ENCODE measurements at regions not wholly inside any gene's neighbourhood (a gene's known extent, or its start where the extent isn't known, plus 50 kb on each side); places are given as distances from the start of the nearest gene placed in this dataset.
"Not testable (repeated sequence)": the region's sequence is repeated elsewhere in the genome, so short reads cannot be mapped to it uniquely, and the experiment has no call there.

DNA sequence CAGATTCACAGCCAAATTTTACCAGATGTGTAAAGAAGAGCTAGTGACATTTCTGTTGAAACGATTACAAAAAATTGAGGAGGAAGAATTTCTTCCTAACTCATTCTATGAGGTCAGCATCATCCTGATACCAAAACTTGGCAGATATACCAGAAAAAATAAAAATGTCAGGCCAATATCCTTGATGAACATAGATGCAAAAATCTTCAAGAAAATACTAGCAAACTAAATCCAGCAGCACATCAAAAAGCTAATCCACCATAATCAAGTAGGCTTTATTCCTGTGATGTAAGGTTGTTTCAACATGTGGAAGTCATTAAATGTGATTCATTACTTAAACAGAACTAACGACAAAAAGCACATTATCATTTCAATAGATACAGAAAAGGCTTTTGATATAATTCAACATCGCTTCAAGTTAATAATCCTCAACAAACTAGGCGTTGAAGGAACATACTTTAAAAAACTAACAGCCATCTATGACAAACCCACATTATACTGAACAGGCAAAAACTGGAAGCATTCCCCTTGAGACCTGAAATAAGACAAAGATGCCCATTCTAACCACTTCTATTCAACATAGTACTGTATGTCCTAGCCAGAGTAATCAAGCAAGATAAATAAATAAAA lies 807.7 kb upstream of the ZWINT start:
- no peak for DNase-seq (ENCODE audit: low spot score)

DNA sequence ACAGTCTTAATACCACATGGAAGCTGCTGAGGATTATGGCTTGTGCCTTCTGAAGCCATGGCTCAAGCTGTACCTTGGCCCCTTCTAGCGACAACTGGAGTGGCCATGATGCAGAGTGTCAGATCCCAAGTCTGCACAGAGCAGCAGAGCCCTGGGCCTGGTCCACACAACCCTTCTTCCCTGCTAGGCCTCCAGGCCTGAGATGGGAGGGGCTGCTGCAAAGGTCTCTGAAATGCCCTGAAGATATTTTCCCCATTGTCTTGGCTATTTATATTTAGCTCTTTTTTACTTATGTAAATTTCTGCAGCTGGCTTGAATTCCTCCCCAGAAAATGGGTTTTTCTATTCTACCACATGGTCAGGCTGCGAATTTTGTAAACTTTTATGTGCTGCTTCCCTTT lies 804.6 kb upstream of the ZWINT start:
- no peak for DNase-seq (ENCODE audit: low spot score)

DNA sequence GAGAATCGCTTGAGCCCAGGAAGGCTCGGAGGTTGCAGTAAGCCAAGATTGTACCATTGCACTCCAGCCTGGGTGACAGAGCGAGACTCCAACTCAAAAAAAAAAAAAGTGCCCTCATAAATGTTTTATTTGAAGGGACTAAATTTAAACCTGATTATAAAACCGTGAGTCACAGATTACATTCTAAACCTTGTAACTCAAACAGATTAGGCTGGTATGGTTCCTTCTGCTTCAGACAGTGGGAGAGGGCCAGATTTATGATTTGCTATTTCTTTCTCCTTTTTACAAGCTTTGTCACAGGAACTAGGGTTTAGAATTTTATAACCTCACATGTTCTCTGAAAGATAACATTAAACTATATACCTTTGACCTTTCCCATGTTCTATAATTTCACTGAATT lies 801.2 kb upstream of the ZWINT start:
- no peak for DNase-seq (ENCODE audit: low spot score)

DNA sequence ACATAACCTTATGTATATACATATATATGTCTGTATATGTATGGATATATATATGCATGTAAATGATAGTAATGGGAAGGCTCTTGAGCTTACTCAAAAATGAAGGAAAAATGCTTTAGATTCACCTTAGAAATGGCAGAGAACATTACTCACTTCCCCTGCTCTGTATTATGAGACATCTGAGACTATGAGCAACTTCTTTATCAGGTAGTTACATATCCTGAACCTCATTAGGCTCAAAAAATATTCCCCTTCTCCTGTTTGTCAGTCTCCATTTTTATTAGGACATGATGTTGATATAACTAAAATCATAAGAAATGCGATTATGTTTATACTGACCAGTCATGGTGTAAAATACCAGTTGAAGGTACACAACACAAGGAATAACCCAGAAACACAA lies 800.1 kb upstream of the ZWINT start:
- DNase-seq (ENCODE audit: low spot score) = no peak

DNA sequence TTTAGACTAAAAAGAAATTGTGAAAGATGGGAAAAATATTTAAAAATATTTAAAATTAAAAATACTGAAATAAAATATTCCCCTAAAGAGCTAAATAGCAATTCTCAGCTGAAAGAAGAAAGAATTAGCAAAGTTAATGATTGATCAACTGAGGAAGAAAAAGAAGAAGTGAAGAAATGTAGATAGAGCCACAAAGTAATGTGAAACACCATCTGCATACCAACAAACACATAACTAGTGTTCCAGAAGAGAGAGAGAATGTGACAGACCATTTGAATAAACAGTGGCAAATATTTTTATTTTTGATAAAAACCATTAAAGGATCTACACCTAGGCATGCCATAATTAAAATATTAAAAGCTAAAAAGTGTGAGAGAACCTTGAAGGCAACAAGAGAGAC lies 784.5 kb upstream of the ZWINT start:
- no peak for DNase-seq (ENCODE audit: low spot score)

DNA sequence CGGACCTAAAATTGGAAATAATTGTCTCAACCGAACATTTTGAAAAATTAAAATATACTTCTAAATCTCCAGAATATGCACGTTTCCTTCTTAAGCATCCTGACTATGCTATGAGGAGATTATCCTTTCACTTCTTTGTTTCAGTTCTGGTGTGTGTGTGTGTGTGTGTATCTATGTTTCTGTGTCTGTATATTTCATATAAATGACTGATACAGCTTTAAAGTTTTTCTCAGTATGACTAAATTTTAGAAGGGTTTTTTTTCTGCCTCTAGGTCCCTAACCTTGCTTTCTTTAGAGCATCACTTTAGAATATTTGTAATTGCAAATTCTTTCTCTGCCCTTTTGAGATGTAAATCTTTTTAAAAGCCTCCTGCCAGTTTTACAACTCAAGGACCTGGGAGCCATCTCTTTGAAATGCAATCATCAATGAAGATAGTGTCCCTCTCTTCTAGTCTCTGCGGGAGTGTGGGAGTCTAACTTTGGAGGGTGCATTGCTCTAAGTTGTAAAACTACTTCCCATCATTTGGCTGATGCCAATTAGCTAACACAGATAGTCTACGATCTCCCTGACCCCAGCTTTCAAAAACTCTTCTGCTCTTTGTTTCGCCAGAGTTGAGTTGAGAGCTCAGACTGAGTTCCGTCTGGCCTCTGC lies 782.0 kb upstream of the ZWINT start:
- no peak for DNase-seq (ENCODE audit: low spot score)

DNA sequence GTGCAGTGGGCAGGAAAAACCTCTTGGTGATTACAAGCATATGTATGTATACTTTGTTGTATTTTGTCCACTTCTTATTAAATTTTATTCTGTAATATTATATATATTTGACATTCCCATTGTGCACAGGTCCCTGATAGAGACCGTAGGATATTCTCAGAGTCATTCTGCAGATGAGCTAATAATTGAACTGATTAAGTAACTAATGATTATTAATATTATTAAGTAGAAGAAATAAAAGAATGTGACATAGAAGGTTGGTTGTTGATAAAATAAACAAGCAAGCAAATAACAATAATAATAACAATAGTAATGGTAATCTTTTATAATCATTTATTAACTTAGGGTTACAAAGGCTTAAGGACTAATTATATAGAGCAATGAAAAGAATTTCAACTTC lies 780.6 kb upstream of the ZWINT start:
- DNase-seq (ENCODE audit: low spot score) = no peak

DNA sequence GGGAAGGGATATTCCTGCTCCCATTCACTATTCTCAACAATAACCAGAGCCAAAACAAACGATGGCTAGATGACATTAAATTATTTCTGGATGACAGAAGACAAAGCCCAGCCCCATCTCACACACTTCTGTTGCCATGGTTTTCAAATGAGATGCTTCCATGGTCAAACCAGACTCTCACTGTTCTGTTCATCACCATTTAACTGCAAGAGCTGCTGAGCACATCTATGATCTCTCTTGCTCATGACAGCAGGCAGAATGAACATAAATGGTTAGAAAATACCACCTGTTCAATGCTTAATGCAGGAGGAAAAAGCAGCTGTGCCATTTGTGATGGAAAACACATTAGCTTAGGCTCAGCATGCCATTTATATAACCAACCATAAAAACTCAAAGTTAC lies 758.6 kb upstream of the ZWINT start:
- DNase-seq (ENCODE audit: low spot score) = no peak

DNA sequence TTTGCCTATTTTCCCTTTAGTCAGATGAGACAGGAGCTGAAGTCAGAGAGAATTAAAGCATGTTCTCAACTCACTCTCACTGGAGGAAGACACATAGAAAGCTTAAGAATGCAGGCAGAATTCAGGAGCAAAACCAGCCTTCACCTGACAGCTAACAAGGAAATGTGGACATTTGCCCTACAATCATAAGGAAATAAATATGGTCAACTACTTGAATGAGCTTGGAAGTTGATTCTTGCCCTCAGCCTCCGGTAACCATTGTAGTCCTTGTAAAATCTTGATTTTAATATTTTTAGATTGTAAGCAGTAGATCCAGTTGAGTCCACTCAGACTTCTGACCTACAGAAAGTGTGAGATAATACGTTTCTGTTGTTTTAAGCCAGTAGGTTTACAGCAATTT lies 752.5 kb upstream of the ZWINT start:
- DNase-seq (ENCODE audit: low spot score) = no peak

DNA sequence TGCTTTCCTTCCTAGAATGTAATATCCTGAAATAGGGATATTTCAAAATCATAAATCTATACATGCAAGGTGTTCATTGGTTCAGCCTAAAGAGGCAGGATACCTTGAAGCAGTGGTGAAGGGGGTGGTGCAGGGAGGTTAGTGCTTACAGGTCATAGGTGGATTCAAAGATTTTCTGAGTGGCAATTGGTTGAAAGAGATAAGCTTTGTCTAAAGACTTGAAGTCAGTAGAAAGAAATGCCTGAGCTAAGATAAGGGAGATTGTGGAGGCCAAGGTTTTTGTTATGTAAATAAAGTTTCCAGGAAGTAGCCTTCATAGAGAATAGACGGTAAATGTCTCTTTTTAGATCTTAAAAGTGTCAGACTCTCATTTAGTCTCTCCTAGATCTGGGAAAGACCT lies 741.2 kb upstream of the ZWINT start:
- no peak for DNase-seq (ENCODE audit: low spot score)

DNA sequence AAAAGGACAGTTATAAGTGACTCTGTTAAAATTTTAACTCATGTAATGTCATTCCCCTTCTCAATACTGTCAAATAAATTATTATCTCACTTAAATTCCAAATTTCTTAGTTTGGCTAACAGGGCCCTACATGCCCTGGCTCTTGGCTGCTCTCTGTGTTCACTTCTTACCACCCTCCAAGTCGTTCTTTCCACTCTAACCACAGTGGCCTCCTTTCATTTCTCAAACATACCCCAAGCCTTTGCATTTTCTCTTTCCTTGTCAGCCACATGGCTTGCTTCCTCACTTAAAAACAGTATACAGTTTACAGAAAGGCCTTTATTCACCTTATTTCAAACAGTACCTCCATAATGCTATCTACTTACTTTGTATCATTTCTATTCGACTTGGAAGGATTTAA lies 737.1 kb upstream of the ZWINT start:
- DNase-seq (ENCODE audit: low spot score) = no peak

DNA sequence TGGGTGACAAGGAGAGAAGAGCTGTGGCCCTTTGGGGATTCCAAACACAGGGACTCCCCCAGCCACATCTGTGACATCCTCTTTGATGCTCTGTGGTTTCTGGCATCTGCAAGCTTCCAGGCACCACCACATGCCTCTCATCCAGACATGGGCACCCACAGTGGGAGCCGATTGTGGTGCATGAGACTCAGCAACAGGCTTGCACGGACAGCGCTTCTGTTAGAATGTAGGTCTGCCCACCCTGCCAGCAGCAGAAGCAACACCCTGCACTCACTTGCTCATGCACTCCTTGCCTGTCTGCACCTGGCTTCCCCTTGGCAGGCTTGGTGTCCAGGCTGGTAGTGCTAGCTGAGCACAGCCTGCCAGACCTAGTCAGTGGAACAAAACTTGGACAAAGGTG lies 735.0 kb upstream of the ZWINT start:
- no peak for DNase-seq (ENCODE audit: low spot score)

DNA sequence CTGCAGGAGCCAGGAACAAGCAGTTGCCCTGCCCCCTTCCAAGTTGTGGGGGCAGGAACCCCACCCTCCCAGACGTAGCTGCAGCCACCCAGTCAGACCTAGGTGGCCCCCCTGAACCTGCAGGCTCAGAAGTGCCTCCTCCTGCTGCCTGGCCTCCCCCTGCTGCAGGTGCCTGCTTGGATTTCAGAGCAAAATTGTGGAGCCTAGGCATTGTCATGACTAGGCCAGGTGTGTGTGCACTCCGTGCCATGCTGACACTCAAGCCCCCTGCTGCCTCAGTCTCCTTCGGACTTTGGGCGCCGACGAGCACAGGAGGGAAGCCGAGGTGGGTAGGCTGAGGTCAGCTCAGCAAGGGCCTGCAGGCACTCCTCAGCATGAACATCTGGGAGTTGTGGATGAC lies 733.9 kb upstream of the ZWINT start:
- no peak for DNase-seq (ENCODE audit: low spot score)

DNA sequence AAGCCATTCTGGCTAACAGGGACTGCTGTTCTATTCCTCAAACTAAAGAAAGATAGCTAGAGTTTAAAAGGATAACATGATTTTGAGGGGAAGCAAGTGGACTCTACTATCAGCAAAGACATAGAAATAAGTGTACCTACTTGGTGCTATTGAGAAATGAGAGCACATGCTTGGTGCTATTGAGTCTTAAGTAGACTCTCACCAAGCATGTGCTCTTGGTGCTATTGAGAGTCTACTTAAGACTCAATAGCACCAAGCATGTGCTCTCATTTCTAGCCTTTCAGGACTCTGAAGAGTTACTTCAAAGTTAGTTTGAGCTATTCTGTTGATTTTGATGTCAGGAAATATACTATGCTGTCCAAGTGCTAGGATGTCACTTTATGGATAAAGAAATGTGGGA lies 733.0 kb upstream of the ZWINT start:
- no peak for DNase-seq (ENCODE audit: low spot score)

DNA sequence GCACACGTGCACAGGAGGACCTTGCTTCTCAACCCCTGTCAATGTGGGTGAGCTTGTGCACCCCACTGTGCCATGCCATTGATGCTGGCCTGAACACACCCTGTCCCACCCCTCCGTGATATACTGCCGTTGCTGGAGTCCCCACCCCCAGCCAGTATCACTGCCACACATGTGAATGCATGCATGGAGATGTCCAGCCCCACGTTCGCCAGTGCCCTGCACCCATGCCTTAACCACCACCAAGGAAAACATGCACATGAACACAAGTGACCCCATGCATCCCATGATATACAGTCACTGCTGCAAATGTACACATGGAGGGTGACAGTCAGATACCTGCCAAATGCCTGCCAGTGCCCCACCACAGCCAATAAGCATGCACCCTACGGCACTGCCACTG lies 692.5 kb upstream of the ZWINT start:
- DNase-seq (ENCODE audit: low spot score) = no peak

DNA sequence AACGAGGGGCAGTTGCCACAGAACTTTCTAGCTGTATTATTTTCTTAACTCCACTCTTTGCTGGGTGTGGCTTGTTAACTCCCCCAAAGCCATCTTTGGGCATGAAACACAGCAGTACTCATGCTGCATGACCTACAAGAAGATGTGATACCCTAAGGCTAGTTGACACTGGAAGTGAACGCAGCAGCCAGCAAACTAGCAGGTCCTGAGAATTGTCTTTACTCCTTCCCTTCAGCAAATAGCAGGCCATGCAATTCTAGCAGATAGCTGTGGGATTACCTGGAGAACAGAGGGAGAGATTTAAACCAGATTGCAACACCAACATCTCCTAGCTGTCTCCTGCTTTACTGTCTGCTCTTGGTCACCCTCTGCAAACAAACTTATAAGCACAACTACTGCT lies 688.0 kb upstream of the ZWINT start:
- no peak for DNase-seq (ENCODE audit: low spot score)

DNA sequence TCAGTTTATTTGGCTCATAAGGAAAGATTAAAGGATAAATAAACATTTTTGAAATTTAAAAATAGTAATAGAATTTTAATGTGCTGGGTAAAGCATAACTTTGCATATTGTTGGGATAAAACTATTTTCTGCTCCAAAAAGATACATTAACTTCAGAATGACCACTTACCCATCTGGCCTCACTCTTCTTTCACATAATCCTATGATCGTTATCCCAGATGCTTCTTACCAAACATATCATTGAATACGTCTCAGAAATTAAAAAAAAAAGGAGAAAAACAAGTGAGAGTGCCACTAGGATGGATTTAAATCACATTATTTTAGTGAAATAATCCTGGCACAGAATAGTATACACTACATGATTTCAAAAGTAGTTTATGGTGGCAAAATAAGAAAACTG lies 677.5 kb upstream of the ZWINT start:
- no peak for DNase-seq (ENCODE audit: low spot score)

DNA sequence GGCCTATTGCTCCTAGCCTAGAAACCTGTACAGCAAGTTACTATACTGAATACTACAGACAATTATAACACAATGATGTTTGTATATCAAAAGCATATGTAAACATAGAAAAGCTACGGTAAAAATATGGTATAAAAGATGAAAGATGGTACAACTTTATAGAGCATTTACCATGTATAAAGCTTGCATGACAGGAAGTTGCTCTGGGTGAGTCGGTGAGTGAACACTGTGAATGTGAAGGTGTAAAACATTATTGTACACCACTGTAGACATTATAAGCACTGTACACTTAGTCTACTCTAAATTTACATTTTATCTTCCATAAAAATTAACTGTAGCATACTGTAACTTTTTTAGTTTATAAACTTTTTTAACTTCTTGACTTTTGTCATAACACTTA lies 674.3 kb upstream of the ZWINT start:
- DNase-seq (ENCODE audit: low spot score) = no peak

DNA sequence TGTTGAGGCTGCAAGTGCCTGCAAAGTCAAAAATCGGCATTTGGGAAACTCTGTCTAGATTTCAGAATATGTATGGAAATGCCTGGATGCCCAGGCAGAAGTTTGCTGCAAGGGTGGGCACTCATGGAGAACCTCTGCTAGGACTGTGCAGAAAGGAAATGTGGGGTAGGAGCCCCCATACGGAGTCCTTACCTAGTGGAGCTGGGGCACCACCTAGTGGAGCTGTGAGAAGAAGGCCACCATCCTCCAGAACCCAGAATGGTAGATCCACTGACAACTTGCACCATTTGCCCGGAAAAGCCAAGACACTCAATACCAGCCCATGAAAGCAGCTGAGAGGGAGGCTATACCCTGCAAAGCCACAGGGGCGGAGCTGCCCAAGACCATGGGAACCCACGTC lies 671.2 kb upstream of the ZWINT start:
- DNase-seq (ENCODE audit: low spot score) = not testable (repeated sequence)

DNA sequence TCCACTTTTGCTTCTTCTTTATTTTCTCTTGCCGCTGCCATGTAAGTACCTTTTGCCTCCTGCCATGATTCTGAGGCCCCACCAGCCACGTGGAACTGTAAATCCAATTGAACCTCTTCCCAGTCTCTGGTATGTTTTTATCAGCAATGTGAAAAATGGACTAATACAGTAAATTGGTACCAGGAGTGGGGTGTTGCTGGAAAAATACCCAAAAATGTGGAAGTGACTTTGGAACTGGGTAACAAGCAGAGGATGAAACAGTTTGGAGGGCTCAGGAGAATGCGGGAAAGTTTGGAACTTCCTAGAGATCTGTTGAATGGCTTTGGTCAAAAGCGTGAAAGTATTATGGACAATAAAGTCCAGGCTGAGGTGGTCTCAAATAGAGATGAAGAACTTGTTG lies 670.3 kb upstream of the ZWINT start:
- DNase-seq (ENCODE audit: low spot score) = no peak

DNA sequence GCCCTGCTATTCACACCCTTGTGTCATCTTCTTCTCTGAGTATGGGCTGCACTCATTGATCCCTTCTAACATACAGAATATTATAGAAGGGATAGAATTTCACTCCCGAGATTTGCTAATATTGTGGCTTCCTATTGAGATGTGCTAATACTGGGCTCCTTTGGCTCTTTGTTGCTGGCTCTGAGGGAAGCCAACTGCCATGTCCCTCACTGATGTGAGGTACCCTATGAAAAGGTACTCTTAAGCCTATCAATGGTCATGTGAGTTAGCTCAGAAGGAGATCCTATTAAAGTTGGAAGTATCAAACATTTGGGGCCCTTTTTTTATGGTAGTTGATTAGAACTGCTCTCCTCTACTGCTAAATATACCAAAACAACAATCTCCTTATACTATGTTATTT lies 665.2 kb upstream of the ZWINT start:
- no peak for DNase-seq (ENCODE audit: low spot score)

DNA sequence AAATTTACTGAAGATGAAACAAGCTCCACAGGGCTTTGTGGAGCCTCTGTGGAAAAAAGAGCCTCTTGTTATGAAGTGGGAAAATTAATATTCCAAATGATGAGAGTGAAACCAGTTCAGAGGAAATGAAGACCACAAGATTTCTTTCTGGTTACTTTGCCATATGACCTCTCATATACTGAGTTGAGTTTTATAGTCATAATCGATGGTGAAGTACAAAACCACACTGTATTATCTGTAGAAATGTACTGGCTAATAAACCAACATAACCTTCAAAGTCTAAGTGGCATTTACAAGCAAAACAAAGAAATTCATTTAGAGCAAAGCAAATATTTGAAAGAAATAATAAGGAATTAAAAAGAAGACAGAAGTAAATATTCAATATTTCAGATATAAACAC lies 662.6 kb upstream of the ZWINT start:
- DNase-seq (ENCODE audit: low spot score) = no peak

DNA sequence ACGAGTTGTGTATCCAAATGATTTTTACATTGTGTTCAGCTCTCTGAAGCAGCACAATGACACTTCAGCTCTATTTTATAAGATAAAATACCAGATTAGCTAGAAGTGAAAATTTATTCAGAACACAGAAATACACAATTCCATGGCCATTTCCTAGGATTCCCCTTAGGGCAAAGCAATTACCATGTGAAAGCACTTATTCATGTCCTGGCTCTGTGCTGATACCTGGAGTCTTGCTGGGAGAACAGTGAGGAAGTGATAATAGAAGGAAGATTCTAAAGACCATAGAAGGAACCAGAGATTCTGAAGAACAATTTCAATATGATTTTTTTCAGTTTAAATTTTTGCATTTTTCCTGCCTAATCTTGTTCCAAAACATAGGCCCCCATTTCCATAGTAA lies 657.4 kb upstream of the ZWINT start:
- no peak for DNase-seq (ENCODE audit: low spot score)

DNA sequence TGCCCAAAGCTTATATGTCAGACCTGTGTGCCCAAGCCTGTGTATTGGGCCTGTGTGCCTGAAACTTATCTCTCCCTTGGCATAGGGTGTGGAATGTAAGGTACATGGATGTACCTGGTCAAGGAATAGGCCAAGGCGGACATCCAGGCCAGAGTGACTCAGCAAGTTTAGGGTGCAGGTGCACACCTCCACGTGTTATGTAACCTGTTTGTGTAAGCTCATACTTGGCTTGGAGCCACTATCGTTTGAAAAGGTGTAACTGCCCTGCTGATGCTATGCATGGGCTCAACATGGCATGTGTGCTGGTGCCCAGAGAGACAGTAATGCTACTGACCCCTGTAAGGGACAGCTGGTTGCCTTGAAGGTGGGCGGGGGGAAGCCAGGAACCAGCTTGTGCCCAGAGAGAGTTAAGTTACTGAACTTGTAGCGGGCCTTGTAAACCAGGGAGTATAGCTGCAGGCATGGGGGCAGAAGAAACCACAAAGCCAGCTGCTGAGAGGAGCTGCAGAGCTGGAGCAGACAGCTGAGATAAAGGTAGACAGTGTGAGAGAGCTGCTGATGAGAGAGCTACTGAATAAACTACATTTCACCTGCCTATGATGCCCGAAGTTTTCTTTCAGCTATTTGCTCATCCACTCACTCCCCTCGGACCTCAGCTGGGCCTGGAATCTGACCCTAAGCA lies 656.4 kb upstream of the ZWINT start:
- DNase-seq (ENCODE audit: low spot score) = no peak
